ENCODE measurements at regions not wholly inside any gene's neighbourhood (a gene's known extent, or its start where the extent isn't known, plus 50 kb on each side); places are given as distances from the start of the nearest gene placed in this dataset.

GRCh38 chr16:55264949-55265348, 59.1 kb upstream of the IRX6 start:
- no peak for DNase-seq (ENCODE audit: low read depth)
- in situ Hi-C loops (cut with HindIII; ENCODE audit: low sequenced_read_pairs) = no loop called here

GRCh38 chr16:55265926-55266325, 58.1 kb upstream of the IRX6 start:
- TF ChIP-seq CTCF (IDR thresholded peaks at IDR 0.05; ENCODE audit: low read depth, low read length, missing control alignments) = no peak
- DNase-seq (ENCODE audit: low read depth) = no peak
- in situ Hi-C loops (cut with HindIII; ENCODE audit: low sequenced_read_pairs) = no loop called here
- no peak overlapping the region for H3K4me3 ChIP-seq (ENCODE audit: low read depth, low read length)

More at GRCh38 chr16:55264949-55265348, 59.1 kb upstream of the IRX6 start:
- no peak for TF ChIP-seq CTCF (IDR thresholded peaks at IDR 0.05; ENCODE audit: low read depth, low read length, missing control alignments)
- no peak overlapping the region for H3K4me3 ChIP-seq (ENCODE audit: low read depth, low read length)

GRCh38 chr16:55271945-55272513, 52.0 kb upstream of the IRX6 start:
- DNase-seq (ENCODE audit: low read depth) = no peak
- in situ Hi-C loops (cut with HindIII; ENCODE audit: low sequenced_read_pairs) = no loop called here
- no peak overlapping the region for H3K4me3 ChIP-seq (ENCODE audit: low read depth, low read length)

GRCh38 chr16:55272744-55273143, 51.3 kb upstream of the IRX6 start:
- in situ Hi-C loops (cut with HindIII; ENCODE audit: low sequenced_read_pairs) = no loop called here
- H3K4me3 ChIP-seq (ENCODE audit: low read depth, low read length) = no peak overlapping the region
- no peak for TF ChIP-seq CTCF (IDR thresholded peaks at IDR 0.05; ENCODE audit: low read depth, low read length, missing control alignments)
- no peak for DNase-seq (ENCODE audit: low read depth)

More at GRCh38 chr16:55271945-55272513, 52.0 kb upstream of the IRX6 start:
- no peak for TF ChIP-seq CTCF (IDR thresholded peaks at IDR 0.05; ENCODE audit: low read depth, low read length, missing control alignments)

- no peak for DNase-seq (ENCODE audit: low read depth)
- no peak for TF ChIP-seq CTCF (IDR thresholded peaks at IDR 0.05; ENCODE audit: low read depth, low read length, missing control alignments)
- in situ Hi-C loops (cut with HindIII; ENCODE audit: low sequenced_read_pairs) = no loop called here
These were observed 50.6 kb upstream of the IRX6 start for GRCh38 chr16:55273356-55273755.

GRCh38 chr16:55273959-55274358, 50.0 kb upstream of the IRX6 start:
- no peak for TF ChIP-seq CTCF (IDR thresholded peaks at IDR 0.05; ENCODE audit: low read depth, low read length, missing control alignments)
- H3K4me3 ChIP-seq (ENCODE audit: low read depth, low read length) = no peak overlapping the region
- in situ Hi-C loops (cut with HindIII; ENCODE audit: low sequenced_read_pairs) = no loop called here

More at GRCh38 chr16:55273356-55273755, 50.6 kb upstream of the IRX6 start:
- no peak overlapping the region for H3K4me3 ChIP-seq (ENCODE audit: low read depth, low read length)

More at GRCh38 chr16:55273959-55274358, 50.0 kb upstream of the IRX6 start:
- no peak for DNase-seq (ENCODE audit: low read depth)

All from astrocyte of the cerebellum (primary cell).